ENCODE measurements at regions not wholly inside any gene's neighbourhood (a gene's known extent, or its start where the extent isn't known, plus 50 kb on each side); places are given as distances from the start of the nearest gene placed in this dataset.

DNA sequence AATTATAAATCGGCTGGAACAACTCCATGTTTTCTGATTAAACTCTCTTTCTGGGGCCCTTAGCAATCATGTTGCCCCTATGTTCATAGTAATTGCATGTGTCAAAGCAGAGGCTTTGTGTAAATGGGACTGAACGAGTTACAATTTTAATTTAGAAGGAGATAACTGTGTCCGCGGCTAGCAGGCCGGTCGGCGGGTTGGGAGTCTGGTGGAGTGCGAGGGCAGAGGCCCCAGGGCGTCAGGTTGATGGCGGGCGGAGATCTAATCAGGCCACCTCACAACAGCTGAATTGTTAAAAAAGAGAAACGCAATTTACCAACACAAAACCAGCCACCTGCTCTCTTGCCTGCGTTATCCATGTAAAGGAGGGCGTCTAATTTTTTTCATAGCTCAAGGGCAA lies 134.9 kb upstream of the LPCAT1 start:
- TF ChIP-seq TCF7L2 (IDR thresholded peaks at IDR 0.05; ENCODE audit: low read depth, low read length) = no peak
- TF ChIP-seq, protein P1, sequence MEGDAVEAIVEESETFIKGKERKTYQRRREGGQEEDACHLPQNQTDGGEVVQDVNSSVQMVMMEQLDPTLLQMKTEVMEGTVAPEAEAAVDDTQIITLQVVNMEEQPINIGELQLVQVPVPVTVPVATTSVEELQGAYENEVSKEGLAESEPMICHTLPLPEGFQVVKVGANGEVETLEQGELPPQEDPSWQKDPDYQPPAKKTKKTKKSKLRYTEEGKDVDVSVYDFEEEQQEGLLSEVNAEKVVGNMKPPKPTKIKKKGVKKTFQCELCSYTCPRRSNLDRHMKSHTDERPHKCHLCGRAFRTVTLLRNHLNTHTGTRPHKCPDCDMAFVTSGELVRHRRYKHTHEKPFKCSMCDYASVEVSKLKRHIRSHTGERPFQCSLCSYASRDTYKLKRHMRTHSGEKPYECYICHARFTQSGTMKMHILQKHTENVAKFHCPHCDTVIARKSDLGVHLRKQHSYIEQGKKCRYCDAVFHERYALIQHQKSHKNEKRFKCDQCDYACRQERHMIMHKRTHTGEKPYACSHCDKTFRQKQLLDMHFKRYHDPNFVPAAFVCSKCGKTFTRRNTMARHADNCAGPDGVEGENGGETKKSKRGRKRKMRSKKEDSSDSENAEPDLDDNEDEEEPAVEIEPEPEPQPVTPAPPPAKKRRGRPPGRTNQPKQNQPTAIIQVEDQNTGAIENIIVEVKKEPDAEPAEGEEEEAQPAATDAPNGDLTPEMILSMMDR (IDR thresholded peaks at IDR 0.05) = no peak
- TF ChIP-seq POLR2AphosphoS5 (IDR thresholded peaks at IDR 0.05; ENCODE audit: low read depth, low read length) = no peak
- no peak for TF ChIP-seq SIN3A (IDR thresholded peaks at IDR 0.05; ENCODE audit: borderline replicate concordance, insufficient read depth, low read depth, low read length)
- TF ChIP-seq, protein P2, sequence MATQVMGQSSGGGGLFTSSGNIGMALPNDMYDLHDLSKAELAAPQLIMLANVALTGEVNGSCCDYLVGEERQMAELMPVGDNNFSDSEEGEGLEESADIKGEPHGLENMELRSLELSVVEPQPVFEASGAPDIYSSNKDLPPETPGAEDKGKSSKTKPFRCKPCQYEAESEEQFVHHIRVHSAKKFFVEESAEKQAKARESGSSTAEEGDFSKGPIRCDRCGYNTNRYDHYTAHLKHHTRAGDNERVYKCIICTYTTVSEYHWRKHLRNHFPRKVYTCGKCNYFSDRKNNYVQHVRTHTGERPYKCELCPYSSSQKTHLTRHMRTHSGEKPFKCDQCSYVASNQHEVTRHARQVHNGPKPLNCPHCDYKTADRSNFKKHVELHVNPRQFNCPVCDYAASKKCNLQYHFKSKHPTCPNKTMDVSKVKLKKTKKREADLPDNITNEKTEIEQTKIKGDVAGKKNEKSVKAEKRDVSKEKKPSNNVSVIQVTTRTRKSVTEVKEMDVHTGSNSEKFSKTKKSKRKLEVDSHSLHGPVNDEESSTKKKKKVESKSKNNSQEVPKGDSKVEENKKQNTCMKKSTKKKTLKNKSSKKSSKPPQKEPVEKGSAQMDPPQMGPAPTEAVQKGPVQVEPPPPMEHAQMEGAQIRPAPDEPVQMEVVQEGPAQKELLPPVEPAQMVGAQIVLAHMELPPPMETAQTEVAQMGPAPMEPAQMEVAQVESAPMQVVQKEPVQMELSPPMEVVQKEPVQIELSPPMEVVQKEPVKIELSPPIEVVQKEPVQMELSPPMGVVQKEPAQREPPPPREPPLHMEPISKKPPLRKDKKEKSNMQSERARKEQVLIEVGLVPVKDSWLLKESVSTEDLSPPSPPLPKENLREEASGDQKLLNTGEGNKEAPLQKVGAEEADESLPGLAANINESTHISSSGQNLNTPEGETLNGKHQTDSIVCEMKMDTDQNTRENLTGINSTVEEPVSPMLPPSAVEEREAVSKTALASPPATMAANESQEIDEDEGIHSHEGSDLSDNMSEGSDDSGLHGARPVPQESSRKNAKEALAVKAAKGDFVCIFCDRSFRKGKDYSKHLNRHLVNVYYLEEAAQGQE (IDR thresholded peaks at IDR 0.05; ENCODE audit: insufficient read depth in 1 of 2, low read depth in 2 of 2, low read length in 1 of 2) = no peak

Measured in Panc1 (cell line).